NB4 (cell line): ENCODE measurements at regions not wholly inside any gene's neighbourhood (a gene's known extent, or its start where the extent isn't known, plus 50 kb on each side); places are given as distances from the start of the nearest gene placed in this dataset.

Source experiments
- MYC ChIP-seq: IDR thresholded peaks from 2 replicates; pipeline ENCODE4 v1.6.1; 2011; ENCODE audit warnings: low read depth, low read length
- POLR2A ChIP-seq: IDR thresholded peaks from 2 replicates; pipeline ENCODE4 v1.6.1; 2011; ENCODE audit warnings: mild to moderate bottlenecking; ENCODE audit not compliant: insufficient read length; ENCODE audit errors: extremely low read depth
- TF ChIP-seq, protein P1 (sequence below): IDR thresholded peaks from one replicate; pipeline ENCODE4 v1.5.1; 2012; ENCODE audit warnings: low read depth, low read length

- TF ChIP-seq POLR2A (no peak), MYC (no peak)
- TF ChIP-seq, protein P1, sequence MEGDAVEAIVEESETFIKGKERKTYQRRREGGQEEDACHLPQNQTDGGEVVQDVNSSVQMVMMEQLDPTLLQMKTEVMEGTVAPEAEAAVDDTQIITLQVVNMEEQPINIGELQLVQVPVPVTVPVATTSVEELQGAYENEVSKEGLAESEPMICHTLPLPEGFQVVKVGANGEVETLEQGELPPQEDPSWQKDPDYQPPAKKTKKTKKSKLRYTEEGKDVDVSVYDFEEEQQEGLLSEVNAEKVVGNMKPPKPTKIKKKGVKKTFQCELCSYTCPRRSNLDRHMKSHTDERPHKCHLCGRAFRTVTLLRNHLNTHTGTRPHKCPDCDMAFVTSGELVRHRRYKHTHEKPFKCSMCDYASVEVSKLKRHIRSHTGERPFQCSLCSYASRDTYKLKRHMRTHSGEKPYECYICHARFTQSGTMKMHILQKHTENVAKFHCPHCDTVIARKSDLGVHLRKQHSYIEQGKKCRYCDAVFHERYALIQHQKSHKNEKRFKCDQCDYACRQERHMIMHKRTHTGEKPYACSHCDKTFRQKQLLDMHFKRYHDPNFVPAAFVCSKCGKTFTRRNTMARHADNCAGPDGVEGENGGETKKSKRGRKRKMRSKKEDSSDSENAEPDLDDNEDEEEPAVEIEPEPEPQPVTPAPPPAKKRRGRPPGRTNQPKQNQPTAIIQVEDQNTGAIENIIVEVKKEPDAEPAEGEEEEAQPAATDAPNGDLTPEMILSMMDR: no peak
Observed at GRCh38 chr5:153896701-153897100, 142.0 kb downstream of the FAM114A2 start.
